Astrocyte of the cerebellum (primary cell): ENCODE measurements at regions not wholly inside any gene's neighbourhood (a gene's known extent, or its start where the extent isn't known, plus 50 kb on each side); places are given as distances from the start of the nearest gene placed in this dataset.

Experiments used
- DNase-seq: peaks from one replicate; pipeline ENCODE4 v3.0.0-alpha.2; 2011; ENCODE audit warnings: low read depth
- H3K4me3 ChIP-seq: 2 replicates; pipeline ENCODE4 v1.5.1; 2011; ENCODE audit warnings: mild to moderate bottlenecking, low read depth, low read length, moderate library complexity
- CTCF ChIP-seq: IDR thresholded peaks from 2 replicates; pipeline ENCODE4 v1.5.1; 2012; ENCODE audit warnings: low read length, low read depth, moderate library complexity, mild to moderate bottlenecking; ENCODE audit errors: missing control alignments
- in situ Hi-C: cut with HindIII; loops from 2 replicates; pipeline ENCODE4 v1.10.0; 2017; ENCODE audit warnings: low sequenced_read_pairs

GRCh38 chrX:96389281-96390047 is 295.2 kb upstream of the DIAPH2 start:
- DNase-seq: no peak
- H3K4me3 ChIP-seq: no peak overlapping the region
- no peak for TF ChIP-seq CTCF
- in situ Hi-C loops: no loop called here

GRCh38 chrX:96394598-96394997 is 290.0 kb upstream of the DIAPH2 start:
- DNase-seq: no peak
- no peak for TF ChIP-seq CTCF

GRCh38 chrX:96403446-96403845 is 281.2 kb upstream of the DIAPH2 start:
- no peak for DNase-seq
- TF ChIP-seq CTCF: no peak
- in situ Hi-C loops: no loop called here
- no peak overlapping the region for H3K4me3 ChIP-seq

More at GRCh38 chrX:96394598-96394997, 290.0 kb upstream of the DIAPH2 start:
- in situ Hi-C loops: no loop called here
- H3K4me3 ChIP-seq: no peak overlapping the region

GRCh38 chrX:96405842-96406241 is 278.8 kb upstream of the DIAPH2 start:
- no peak overlapping the region for H3K4me3 ChIP-seq
- in situ Hi-C loops: no loop called here
- no peak for DNase-seq
- no peak for TF ChIP-seq CTCF

GRCh38 chrX:96407072-96407471 is 277.6 kb upstream of the DIAPH2 start:
- H3K4me3 ChIP-seq: no peak overlapping the region
- DNase-seq: no peak
- in situ Hi-C loops: no loop called here
- TF ChIP-seq CTCF: no peak

- no peak overlapping the region for H3K4me3 ChIP-seq
- no peak for TF ChIP-seq CTCF
- DNase-seq: peak; percentile 20
- in situ Hi-C loops: no loop called here
These were observed 277.1 kb upstream of the DIAPH2 start for GRCh38 chrX:96407501-96407900.
